Keratinocyte (primary cell): ENCODE measurements at regions not wholly inside any gene's neighbourhood (a gene's known extent, or its start where the extent isn't known, plus 50 kb on each side); places are given as distances from the start of the nearest gene placed in this dataset.

Experiments
- DNase-seq: peaks from one replicate; pipeline ENCODE4 v3.0.0-alpha.2; 2011; ENCODE audit warnings: low read depth, missing footprints, low spot score
- FAIRE-seq: peaks from 2 replicates; lab custom pipeline; 2011; peaks lifted over from hg19 to GRCh38; lab: Jason Lieb, UNC
- H2AFZ ChIP-seq: 2 replicates; pipeline ENCODE4 v1.6.0; 2012; ENCODE audit warnings: low read length, control low read depth, inconsistent platforms; ENCODE audit not compliant: control insufficient read depth
- H3K27ac ChIP-seq: 2 replicates; pipeline ENCODE4 v1.5.1; 2011; ENCODE audit warnings: low read length; ENCODE audit not compliant: control insufficient read depth, insufficient read depth
- H3K27me3 ChIP-seq: 3 replicates; pipeline ENCODE4 v1.6.0; 2011; ENCODE audit warnings: low read length; ENCODE audit not compliant: control insufficient read depth, insufficient read depth; ENCODE audit errors: extremely low read depth
- H3K36me3 ChIP-seq, 2 experiments: 2 replicates in 1 of 2; 3 replicates in 1 of 2; pipeline ENCODE4 v1.5.1; 2011; ENCODE audit warnings: low read length in 2 of 2, mild to moderate bottlenecking in 1 of 2; ENCODE audit not compliant: control insufficient read depth in 2 of 2, insufficient read depth in 2 of 2; ENCODE audit errors: extremely low read depth in 1 of 2
- H3K4me1 ChIP-seq: 3 replicates; pipeline ENCODE4 v1.5.1; 2011; ENCODE audit warnings: low read length; ENCODE audit not compliant: control insufficient read depth, insufficient read depth; ENCODE audit errors: extremely low read depth
- H3K4me2 ChIP-seq: 3 replicates; pipeline ENCODE4 v1.6.0; 2011; ENCODE audit warnings: low read depth, low read length; ENCODE audit not compliant: control insufficient read depth, insufficient read depth; ENCODE audit errors: extremely low read depth
- H3K4me3 ChIP-seq, 3 experiments: fragments of 200-600 bp in 1 of 3; sonication (generic) in 1 of 3; 2 replicates in 2 of 3; 3 replicates in 1 of 3; pipeline ENCODE4 v1.5.1; 2011 to 2016; ENCODE audit warnings: low read length in 3 of 3, mild to moderate bottlenecking in 3 of 3, control low read depth in 2 of 3, inconsistent platforms in 1 of 3, low read depth in 1 of 3, mixed read lengths in 1 of 3, mixed run types in 1 of 3, moderate library complexity in 1 of 3; ENCODE audit not compliant: control insufficient read depth in 2 of 3, insufficient read depth in 2 of 3; ENCODE audit errors: extremely low read depth in 1 of 3
- H3K79me2 ChIP-seq: 2 replicates; pipeline ENCODE4 v1.6.0; 2012; ENCODE audit warnings: low read length; ENCODE audit not compliant: control insufficient read depth, insufficient read depth
- H3K9ac ChIP-seq: 3 replicates; pipeline ENCODE4 v1.6.0; 2011; ENCODE audit warnings: low read length; ENCODE audit not compliant: control insufficient read depth, insufficient read depth; ENCODE audit errors: extremely low read depth
- H3K9me1 ChIP-seq: 3 replicates; pipeline ENCODE4 v1.6.0; 2011; ENCODE audit warnings: low read length; ENCODE audit not compliant: control insufficient read depth, insufficient read depth; ENCODE audit errors: extremely low read depth
- H3K9me3 ChIP-seq: 2 replicates; pipeline ENCODE4 v1.5.1; 2012; ENCODE audit warnings: low read depth, low read length; ENCODE audit not compliant: control insufficient read depth
- H4K20me1 ChIP-seq: 3 replicates; pipeline ENCODE4 v1.6.0; 2011; ENCODE audit warnings: low read length; ENCODE audit not compliant: control insufficient read depth, insufficient read depth; ENCODE audit errors: extremely low read depth
- EZH2 ChIP-seq: IDR thresholded peaks from one replicate; pipeline ENCODE4 v1.6.1; 2012; ENCODE audit warnings: inconsistent platforms, mild to moderate bottlenecking, low read length, moderate library complexity
- dilution Hi-C: fragments of 300-500 bp; cut with MboI; formaldehyde crosslinking; loops from one replicate; pipeline ENCODE4 v1.7.0; 2020; ENCODE audit warnings: low sequenced_read_pairs; ENCODE audit not compliant: extremely low pct_ligation_motif_present
- TF ChIP-seq, protein P1 (sequence below), 3 experiments: IDR thresholded peaks in 1 of 3; conservative IDR thresholded peaks in 1 of 3; optimal IDR thresholded peaks in 1 of 3; 2 replicates in 2 of 3; 3 replicates in 1 of 3; pipeline versions ENCODE3 to v1.5.1; 2011; ENCODE audit warnings: low read length in 3 of 3, mild to moderate bottlenecking in 3 of 3, moderate library complexity in 2 of 3, control low read depth in 1 of 3, inconsistent platforms in 1 of 3; ENCODE audit not compliant: insufficient read depth in 2 of 3; ENCODE audit errors: extremely low read depth in 1 of 3

DNA sequence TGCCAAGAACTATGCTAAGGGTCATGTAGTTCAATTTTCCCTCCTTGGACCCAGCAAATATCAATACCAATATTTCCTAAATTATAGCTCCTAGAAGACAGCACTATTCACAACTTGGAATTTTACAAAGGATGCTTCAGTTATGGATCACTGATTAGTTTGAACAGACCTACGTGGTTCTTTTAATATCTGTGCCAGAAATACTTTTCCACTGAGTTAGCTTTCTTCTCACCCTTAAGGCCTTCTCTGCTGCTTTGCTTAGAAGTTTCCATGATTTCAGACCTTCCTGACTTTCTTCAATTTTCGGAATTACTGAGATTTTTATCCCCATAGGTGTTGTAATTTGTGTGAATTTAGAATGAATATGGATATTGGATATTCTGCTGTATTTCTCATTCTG lies 380.4 kb downstream of the PSAT1 start:
- H3K9me1 ChIP-seq = no peaks in the 10 kb centered on the region
- no peaks in the 10 kb centered on the region for H3K27me3 ChIP-seq
- H3K79me2 ChIP-seq = no peaks in the 10 kb centered on the region
- H3K4me2 ChIP-seq = no peak overlapping the region
- no peaks in the 10 kb centered on the region for H3K9me3 ChIP-seq
- H3K27ac ChIP-seq = no peak overlapping the region
- peak; percentile 48 for FAIRE-seq
- H3K4me3 ChIP-seq = no peak overlapping the region
- no peaks in the 10 kb centered on the region for H3K4me1 ChIP-seq
- H3K9ac ChIP-seq = no peak overlapping the region
- H4K20me1 ChIP-seq = no peaks in the 10 kb centered on the region
- no peak overlapping the region for H2AFZ ChIP-seq
- dilution Hi-C loops = no loop called here
- DNase-seq = no peak
- TF ChIP-seq, protein P1, sequence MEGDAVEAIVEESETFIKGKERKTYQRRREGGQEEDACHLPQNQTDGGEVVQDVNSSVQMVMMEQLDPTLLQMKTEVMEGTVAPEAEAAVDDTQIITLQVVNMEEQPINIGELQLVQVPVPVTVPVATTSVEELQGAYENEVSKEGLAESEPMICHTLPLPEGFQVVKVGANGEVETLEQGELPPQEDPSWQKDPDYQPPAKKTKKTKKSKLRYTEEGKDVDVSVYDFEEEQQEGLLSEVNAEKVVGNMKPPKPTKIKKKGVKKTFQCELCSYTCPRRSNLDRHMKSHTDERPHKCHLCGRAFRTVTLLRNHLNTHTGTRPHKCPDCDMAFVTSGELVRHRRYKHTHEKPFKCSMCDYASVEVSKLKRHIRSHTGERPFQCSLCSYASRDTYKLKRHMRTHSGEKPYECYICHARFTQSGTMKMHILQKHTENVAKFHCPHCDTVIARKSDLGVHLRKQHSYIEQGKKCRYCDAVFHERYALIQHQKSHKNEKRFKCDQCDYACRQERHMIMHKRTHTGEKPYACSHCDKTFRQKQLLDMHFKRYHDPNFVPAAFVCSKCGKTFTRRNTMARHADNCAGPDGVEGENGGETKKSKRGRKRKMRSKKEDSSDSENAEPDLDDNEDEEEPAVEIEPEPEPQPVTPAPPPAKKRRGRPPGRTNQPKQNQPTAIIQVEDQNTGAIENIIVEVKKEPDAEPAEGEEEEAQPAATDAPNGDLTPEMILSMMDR (optimal IDR thresholded peaks at IDR 0.05 in 1 of 3, IDR thresholded peaks at IDR 0.05 in 1 of 3, conservative IDR thresholded peaks at IDR 0.05 in 1 of 3; ENCODE audit: extremely low read depth in 1 of 3, insufficient read depth in 2 of 3, low read length in 3 of 3) = no peak
- TF ChIP-seq EZH2 = no peak
- no peaks in the 10 kb centered on the region for H3K36me3 ChIP-seq

DNA sequence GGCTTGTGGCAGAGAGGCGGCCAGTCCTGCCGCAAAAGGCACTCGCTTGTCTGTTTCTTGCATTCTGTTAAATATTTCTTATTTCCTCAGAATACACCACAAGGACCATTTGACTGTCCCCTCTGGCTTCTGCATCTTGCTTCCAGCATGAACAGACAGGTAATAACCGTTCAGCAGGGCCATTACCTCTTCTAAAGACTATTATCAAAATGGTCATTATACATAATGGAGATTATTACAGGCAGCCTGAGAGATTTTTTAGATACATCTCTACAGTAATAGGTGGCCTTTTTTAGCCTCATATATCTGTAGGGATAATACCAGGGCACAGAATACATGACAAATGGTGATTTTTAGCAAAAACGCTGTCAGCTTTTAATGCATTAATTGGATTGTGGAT lies 382.0 kb downstream of the PSAT1 start:
- H3K27ac ChIP-seq = no peak overlapping the region
- no peaks in the 10 kb centered on the region for H3K79me2 ChIP-seq
- H3K36me3 ChIP-seq = no peaks in the 10 kb centered on the region
- no peaks in the 10 kb centered on the region for H3K4me1 ChIP-seq
- no peaks in the 10 kb centered on the region for H4K20me1 ChIP-seq
- TF ChIP-seq, protein P1 (optimal IDR thresholded peaks at IDR 0.05 in 1 of 3, IDR thresholded peaks at IDR 0.05 in 1 of 3, conservative IDR thresholded peaks at IDR 0.05 in 1 of 3; ENCODE audit: extremely low read depth in 1 of 3, insufficient read depth in 2 of 3, low read length in 3 of 3) = no peak
- no peak for TF ChIP-seq EZH2
- no peaks in the 10 kb centered on the region for H3K9me1 ChIP-seq
- no peak overlapping the region for H3K4me3 ChIP-seq
- no peak overlapping the region for H2AFZ ChIP-seq
- DNase-seq (no peak), FAIRE-seq (no peak)
- no peaks in the 10 kb centered on the region for H3K9me3 ChIP-seq
- H3K27me3 ChIP-seq = no peaks in the 10 kb centered on the region
- dilution Hi-C loops = no loop called here
- H3K9ac ChIP-seq = no peak overlapping the region
- H3K4me2 ChIP-seq = no peak overlapping the region
